ENCODE measurements at regions not wholly inside any gene's neighbourhood (a gene's known extent, or its start where the extent isn't known, plus 50 kb on each side); places are given as distances from the start of the nearest gene placed in this dataset.

DNA sequence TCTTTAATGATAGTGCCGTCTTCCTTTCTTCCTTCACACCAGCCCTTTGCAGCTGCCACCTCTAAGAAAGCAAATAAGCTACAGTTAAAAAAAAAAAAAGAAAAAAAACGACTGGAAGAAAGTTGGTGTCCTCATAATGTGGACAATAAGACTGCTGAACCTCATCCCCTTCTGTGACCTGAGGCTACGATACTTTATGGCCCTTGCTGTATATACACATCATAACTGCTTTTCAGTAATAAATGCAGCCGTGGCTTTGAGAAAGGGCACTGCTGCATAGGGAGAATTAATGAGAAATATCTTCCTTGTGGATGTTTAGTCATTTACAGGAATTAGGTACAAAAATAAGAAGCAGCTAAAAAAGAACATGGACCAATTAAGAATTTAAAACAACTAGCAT lies 333.8 kb upstream of the ADGRL2 start:
- no peak overlapping the region for H2AFZ ChIP-seq (ENCODE audit: low read depth, low read length)
- H3K27ac ChIP-seq (ENCODE audit: low read length): no peak overlapping the region
- H3K4me3 ChIP-seq (ENCODE audit: low read length): peak overlapping the region; percentile 34

GRCh38 chr1:81463936-81464837 lies 336.5 kb upstream of the ADGRL2 start:
- no peaks in the 10 kb centered on the region for H3K9me3 ChIP-seq (ENCODE audit: low read length)
- H3K36me3 ChIP-seq (ENCODE audit: insufficient read depth, low read length): no peaks in the 10 kb centered on the region
- no peaks in the 10 kb centered on the region for H3K9me2 ChIP-seq (ENCODE audit: insufficient read depth, low read length)
- peaks cover 10% of the 10 kb centered on the region for H3F3A ChIP-seq (ENCODE audit: insufficient read depth, low read length, poor library complexity, severe bottlenecking)
- peak; percentile 30 for TF ChIP-seq POLR2AphosphoS5 (IDR thresholded peaks at IDR 0.05)
- no peak for TF ChIP-seq EZH2 (IDR thresholded peaks at IDR 0.05; ENCODE audit: borderline replicate concordance, insufficient read depth, low read length, poor library complexity, severe bottlenecking)
- TF ChIP-seq RAD21 (conservative IDR thresholded peaks at IDR 0.05): peak; percentile 12
- TF ChIP-seq, protein P1, sequence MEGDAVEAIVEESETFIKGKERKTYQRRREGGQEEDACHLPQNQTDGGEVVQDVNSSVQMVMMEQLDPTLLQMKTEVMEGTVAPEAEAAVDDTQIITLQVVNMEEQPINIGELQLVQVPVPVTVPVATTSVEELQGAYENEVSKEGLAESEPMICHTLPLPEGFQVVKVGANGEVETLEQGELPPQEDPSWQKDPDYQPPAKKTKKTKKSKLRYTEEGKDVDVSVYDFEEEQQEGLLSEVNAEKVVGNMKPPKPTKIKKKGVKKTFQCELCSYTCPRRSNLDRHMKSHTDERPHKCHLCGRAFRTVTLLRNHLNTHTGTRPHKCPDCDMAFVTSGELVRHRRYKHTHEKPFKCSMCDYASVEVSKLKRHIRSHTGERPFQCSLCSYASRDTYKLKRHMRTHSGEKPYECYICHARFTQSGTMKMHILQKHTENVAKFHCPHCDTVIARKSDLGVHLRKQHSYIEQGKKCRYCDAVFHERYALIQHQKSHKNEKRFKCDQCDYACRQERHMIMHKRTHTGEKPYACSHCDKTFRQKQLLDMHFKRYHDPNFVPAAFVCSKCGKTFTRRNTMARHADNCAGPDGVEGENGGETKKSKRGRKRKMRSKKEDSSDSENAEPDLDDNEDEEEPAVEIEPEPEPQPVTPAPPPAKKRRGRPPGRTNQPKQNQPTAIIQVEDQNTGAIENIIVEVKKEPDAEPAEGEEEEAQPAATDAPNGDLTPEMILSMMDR (IDR thresholded peaks at IDR 0.05; ENCODE audit: poor library complexity, severe bottlenecking): no peak
- TF ChIP-seq MXI1 (conservative IDR thresholded peaks at IDR 0.05; ENCODE audit: poor library complexity, severe bottlenecking): no peak
- TF ChIP-seq SMC3 (conservative IDR thresholded peaks at IDR 0.05; ENCODE audit: poor library complexity): peak; percentile 17
- peak; percentile 79 for TF ChIP-seq EP300 (conservative IDR thresholded peaks at IDR 0.05; ENCODE audit: poor library complexity, severe bottlenecking)
- H3K4me2 ChIP-seq (ENCODE audit: low read length): peak overlapping the region; percentile 38
- peak overlapping the region; percentile 2 for H2AFZ ChIP-seq (ENCODE audit: low read depth, low read length)
- peak overlapping the region; percentile 11 for H3K9ac ChIP-seq (ENCODE audit: low read length)
- H4K20me1 ChIP-seq (ENCODE audit: insufficient read depth): no peaks in the 10 kb centered on the region
- peak overlapping the region; percentile 53 for H3K27ac ChIP-seq (ENCODE audit: low read length)
- no peaks in the 10 kb centered on the region for H3K79me2 ChIP-seq (replicated peaks; ENCODE audit: insufficient read depth, low read length)
- peak overlapping the region; percentile 45 for H3K4me3 ChIP-seq (ENCODE audit: low read length)
- H3K27me3 ChIP-seq (ENCODE audit: insufficient read depth, low read depth, low read length): no peaks in the 10 kb centered on the region

More for the DNA sequence above, 333.8 kb upstream of the ADGRL2 start:
- peak overlapping the region; percentile 40 for H3K4me2 ChIP-seq (ENCODE audit: low read length)
- H3K9me3 ChIP-seq (ENCODE audit: low read length): no peaks in the 10 kb centered on the region
- no peak for TF ChIP-seq REST (IDR thresholded peaks at IDR 0.05; ENCODE audit: borderline replicate concordance)
- no peaks in the 10 kb centered on the region for H3K79me2 ChIP-seq (replicated peaks; ENCODE audit: insufficient read depth, low read length)
- no peaks in the 10 kb centered on the region for H4K20me1 ChIP-seq (ENCODE audit: insufficient read depth)
- no peaks in the 10 kb centered on the region for H3K9me2 ChIP-seq (ENCODE audit: insufficient read depth, low read length)
- H3K27me3 ChIP-seq (ENCODE audit: insufficient read depth, low read depth, low read length): no peaks in the 10 kb centered on the region
- no peaks in the 10 kb centered on the region for H3K36me3 ChIP-seq (ENCODE audit: insufficient read depth, low read length)
- H3K9ac ChIP-seq (ENCODE audit: low read length): no peak overlapping the region
- peaks cover 10% of the 10 kb centered on the region for H3F3A ChIP-seq (ENCODE audit: insufficient read depth, low read length, poor library complexity, severe bottlenecking)

Measured in neural cell (in vitro differentiated cells).